Loucy (cell line): ENCODE measurements at regions not wholly inside any gene's neighbourhood (a gene's known extent, or its start where the extent isn't known, plus 50 kb on each side); places are given as distances from the start of the nearest gene placed in this dataset.

ENCODE experiments used
- H2AFZ ChIP-seq: fragments of 200-600 bp; sonication (generic); 2 replicates; pipeline ENCODE4 v1.6.0; 2016; ENCODE audit warnings: antibody characterized with exemption, mild to moderate bottlenecking, low read length, moderate library complexity
- H3F3A ChIP-seq: fragments of 200-600 bp; 2 replicates; pipeline ENCODE4 v1.6.0; 2016; ENCODE audit warnings: antibody characterized with exemption, low read depth, mild to moderate bottlenecking
- H3K27me3 ChIP-seq: fragments of 200-600 bp; sonication (generic); 2 replicates; pipeline ENCODE4 v1.6.1; 2014; ENCODE audit warnings: low read length, mild to moderate bottlenecking; ENCODE audit not compliant: insufficient read depth, poor library complexity, severe bottlenecking
- H3K36me3 ChIP-seq: fragments of 200-600 bp; sonication (generic); 2 replicates; pipeline ENCODE4 v1.6.1; 2016; ENCODE audit warnings: low read length; ENCODE audit not compliant: insufficient read depth
- H3K4me1 ChIP-seq: fragments of 200-600 bp; sonication (generic); 2 replicates; pipeline ENCODE4 v1.5.1; 2014; ENCODE audit warnings: low read length, mild to moderate bottlenecking; ENCODE audit not compliant: insufficient read depth, poor library complexity, severe bottlenecking
- H3K4me2 ChIP-seq: fragments of 200-600 bp; sonication (generic); 2 replicates; pipeline ENCODE4 v1.6.0; 2014; ENCODE audit warnings: antibody characterized with exemption, low read length, low read depth, mild to moderate bottlenecking; ENCODE audit not compliant: poor library complexity, severe bottlenecking
- H3K4me3 ChIP-seq: fragments of 200-600 bp; sonication (generic); 2 replicates; pipeline ENCODE4 v1.5.1; 2014; ENCODE audit warnings: low read length, mild to moderate bottlenecking, mixed read lengths; ENCODE audit not compliant: poor library complexity, severe bottlenecking
- H3K79me2 ChIP-seq: fragments of 200-600 bp; sonication (generic); 2 replicates; pipeline ENCODE4 v1.6.1; 2014; ENCODE audit warnings: low read length; ENCODE audit not compliant: insufficient read depth
- H3K9ac ChIP-seq: fragments of 200-600 bp; sonication (generic); 2 replicates; pipeline ENCODE4 v1.6.0; 2014; ENCODE audit warnings: mild to moderate bottlenecking, low read depth, low read length, moderate library complexity; ENCODE audit not compliant: poor library complexity, severe bottlenecking
- H3K9me2 ChIP-seq: fragments of 200-600 bp; sonication (generic); replicated peaks from 2 replicates; pipeline ENCODE4 v1.6.1; 2016; ENCODE audit warnings: low read depth, low read length, mixed read lengths
- H3K9me3 ChIP-seq: fragments of 200-600 bp; sonication (generic); 2 replicates; pipeline ENCODE4 v1.6.1; 2014; ENCODE audit warnings: mild to moderate bottlenecking, antibody characterized with exemption, low read length, low read depth; ENCODE audit not compliant: insufficient read depth
- H4K20me1 ChIP-seq: fragments of 200-600 bp; sonication (generic); 2 replicates; pipeline ENCODE4 v1.6.0; 2014; ENCODE audit warnings: antibody characterized with exemption, low read length, mild to moderate bottlenecking; ENCODE audit not compliant: insufficient read depth, poor library complexity, severe bottlenecking
- CTCF ChIP-seq: fragments of 200-600 bp; sonication (generic); conservative IDR thresholded peaks from 2 replicates; pipeline ENCODE4 v1.5.1; 2014; ENCODE audit warnings: mild to moderate bottlenecking, antibody characterized with exemption, low read length
- EZH2phosphoT487 ChIP-seq: fragments of 200-600 bp; IDR thresholded peaks from 2 replicates; pipeline ENCODE4 v1.6.1; 2018; ENCODE audit warnings: antibody characterized with exemption, mild to moderate bottlenecking, moderate library complexity, borderline replicate concordance

GRCh38 chr12:125229878-125230530 is 164.8 kb downstream of the AACS start:
- Histone ChIP-seq H3K4me3 (no peak overlapping the region), H3K4me1 (no peaks in the 10 kb centered on the region), H3F3A (no peaks in the 10 kb centered on the region), H4K20me1 (no peaks in the 10 kb centered on the region), H3K9me2 (no peaks in the 10 kb centered on the region), H3K36me3 (no peaks in the 10 kb centered on the region), H3K9me3 (no peaks in the 10 kb centered on the region), H3K27me3 (no peaks in the 10 kb centered on the region), H3K9ac (no peak overlapping the region), H2AFZ (no peak overlapping the region), H3K4me2 (no peak overlapping the region), H3K79me2 (no peaks in the 10 kb centered on the region)
- TF ChIP-seq EZH2phosphoT487 (no peak), CTCF (no peak)

- Histone ChIP-seq H3K9me2 (no peaks in the 10 kb centered on the region), H2AFZ (no peak overlapping the region), H3K36me3 (no peaks in the 10 kb centered on the region), H3K4me3 (no peak overlapping the region), H4K20me1 (no peaks in the 10 kb centered on the region), H3K79me2 (no peaks in the 10 kb centered on the region), H3K4me1 (no peaks in the 10 kb centered on the region), H3K27me3 (no peaks in the 10 kb centered on the region), H3K9ac (no peak overlapping the region), H3K4me2 (no peak overlapping the region), H3K9me3 (no peaks in the 10 kb centered on the region), H3F3A (no peaks in the 10 kb centered on the region)
- TF ChIP-seq CTCF (no peak), EZH2phosphoT487 (no peak)
Measured at GRCh38 chr12:125233319-125233718, 168.1 kb downstream of the AACS start.

- H3K36me3 ChIP-seq, result no peaks in the 10 kb centered on the region
- no peaks in the 10 kb centered on the region for H3K4me1 ChIP-seq
- H3K9me2 ChIP-seq, result no peaks in the 10 kb centered on the region
- H3K4me3 ChIP-seq, result no peak overlapping the region
- no peak overlapping the region for H2AFZ ChIP-seq
- no peaks in the 10 kb centered on the region for H3K27me3 ChIP-seq
- no peaks in the 10 kb centered on the region for H3K9me3 ChIP-seq
- H3F3A ChIP-seq, result no peaks in the 10 kb centered on the region
- no peaks in the 10 kb centered on the region for H3K79me2 ChIP-seq
- TF ChIP-seq EZH2phosphoT487 (no peak), CTCF (no peak)
- H3K4me2 ChIP-seq, result no peak overlapping the region
- H3K9ac ChIP-seq, result no peak overlapping the region
- no peaks in the 10 kb centered on the region for H4K20me1 ChIP-seq
Measured at GRCh38 chr12:125239563-125239962, 174.3 kb downstream of the AACS start.
